A673 (cell line): ENCODE measurements at regions not wholly inside any gene's neighbourhood (a gene's known extent, or its start where the extent isn't known, plus 50 kb on each side); places are given as distances from the start of the nearest gene placed in this dataset.
"Not testable (repeated sequence)": the region's sequence is repeated elsewhere in the genome, so short reads cannot be mapped to it uniquely, and the experiment has no call there.

Source experiments
- BruUV-seq: library from RNA; stranded (reverse); fragments of 400-500 nt; replicated peaks from 2 replicates; lab custom pipeline; 2021; lab: Mats Ljungman, UMichigan
- CTCF ChIA-PET: fragments of 300-600 bp; sonication (Branson Sonifier 250); formaldehyde crosslinking; loops from one replicate; lab custom pipeline; 2022; ENCODE audit warnings: antibody characterized with exemption; lab: Charles Lee
- POLR2A ChIA-PET: fragments of 300-600 bp; sonication (Branson Sonifier 250); formaldehyde crosslinking; loops from one replicate; lab custom pipeline; 2022; ENCODE audit warnings: antibody characterized with exemption; ENCODE audit not compliant: low non-redundant PET; lab: Charles Lee
- DNase-seq: peaks from one replicate; pipeline ENCODE4 v3.0.0-alpha.2; 2015; ENCODE audit warnings: low spot score
- H3K27ac ChIP-seq: fragments of 200-600 bp; sonication (generic); 2 replicates; pipeline ENCODE4 v1.5.1; 2016; ENCODE audit warnings: mixed run types, low read depth, mild to moderate bottlenecking, mixed read lengths, antibody characterized with exemption, low read length; ENCODE audit not compliant: poor library complexity, severe bottlenecking
- H3K27me3 ChIP-seq: fragments of 200-600 bp; sonication (generic); replicated peaks from 2 replicates; pipeline ENCODE4 v1.6.1; 2017; ENCODE audit warnings: mixed run types, low read depth, mild to moderate bottlenecking, mixed read lengths, antibody characterized with exemption, low read length; ENCODE audit not compliant: insufficient read depth, poor library complexity
- H3K36me3 ChIP-seq: fragments of 200-600 bp; sonication (generic); 2 replicates; pipeline ENCODE4 v1.6.1; 2016; ENCODE audit warnings: mixed run types, mild to moderate bottlenecking, mixed read lengths, antibody characterized with exemption, low read length; ENCODE audit not compliant: insufficient read depth, poor library complexity, severe bottlenecking
- H3K4me1 ChIP-seq: fragments of 200-600 bp; sonication (generic); 2 replicates; pipeline ENCODE4 v1.6.1; 2017; ENCODE audit warnings: mixed run types, mild to moderate bottlenecking, mixed read lengths, antibody characterized with exemption, low read length; ENCODE audit not compliant: insufficient read depth, poor library complexity, severe bottlenecking
- H3K4me3 ChIP-seq: fragments of 200-600 bp; sonication (generic); 2 replicates; pipeline ENCODE4 v1.5.1; 2016; ENCODE audit warnings: low read depth, mixed run types, mild to moderate bottlenecking, mixed read lengths, low read length; ENCODE audit not compliant: poor library complexity, severe bottlenecking
- H3K9me3 ChIP-seq: fragments of 200-600 bp; sonication (generic); 2 replicates; pipeline ENCODE4 v1.6.1; 2016; ENCODE audit warnings: mixed run types, low read depth, mild to moderate bottlenecking, mixed read lengths, antibody characterized with exemption, low read length; ENCODE audit not compliant: poor library complexity, severe bottlenecking
- CTCF ChIP-seq: fragments of 300-800, 200-600 bp; sonication (generic); conservative IDR thresholded peaks from 2 replicates; pipeline ENCODE4 v1.5.1; 2017; ENCODE audit warnings: low read depth, mild to moderate bottlenecking, antibody characterized with exemption, low read length, moderate library complexity, mixed read lengths
- EZH2 ChIP-seq: fragments of 200-600 bp; sonication (generic); IDR thresholded peaks from 2 replicates; pipeline ENCODE4 v1.6.1; 2017; ENCODE audit warnings: borderline replicate concordance, low read depth, mild to moderate bottlenecking, mixed read lengths, antibody characterized with exemption, low read length; ENCODE audit not compliant: poor library complexity, severe bottlenecking
- intact Hi-C: fragments of 100-400 bp; cut with micrococcal nuclease; formaldehyde crosslinking; loops from one replicate; pipeline ENCODE4 v1.10.0; 2022; ENCODE audit not compliant: unreplicated experiment

GRCh38 chr17:11176549-11176948 is 64.5 kb upstream of the SHISA6 start:
- Histone ChIP-seq H3K4me1 (no peaks in the 10 kb centered on the region), H3K36me3 (no peaks in the 10 kb centered on the region), H3K9me3 (no peaks in the 10 kb centered on the region), H3K27me3 (no peaks in the 10 kb centered on the region), H3K27ac (no peak overlapping the region), H3K4me3 (no peak overlapping the region)
- ChIA-PET CTCF (no interaction called here), POLR2A (no interaction called here)
- intact Hi-C loops: no loop called here
- no peak for DNase-seq
- TF ChIP-seq CTCF: no peak
- TF ChIP-seq EZH2: no peak
- no TSS peak for BruUV-seq

GRCh38 chr17:11170881-11171280 is 70.1 kb upstream of the SHISA6 start:
- H3K4me1 ChIP-seq: no peaks in the 10 kb centered on the region
- CTCF ChIA-PET: no interaction called here
- H3K4me3 ChIP-seq: no peak overlapping the region
- H3K9me3 ChIP-seq: peaks cover 9% of the 10 kb centered on the region
- no peaks in the 10 kb centered on the region for H3K27me3 ChIP-seq
- no peak overlapping the region for H3K27ac ChIP-seq
- no peaks in the 10 kb centered on the region for H3K36me3 ChIP-seq
- intact Hi-C loops: no loop called here
- BruUV-seq: no TSS peak
- no peak for DNase-seq
- TF ChIP-seq EZH2 (no peak), CTCF (no peak)
- POLR2A ChIA-PET: no interaction called here

GRCh38 chr17:11151818-11152425 is 89.1 kb upstream of the SHISA6 start:
- Histone ChIP-seq H3K36me3 (no peaks in the 10 kb centered on the region), H3K4me3 (no peak overlapping the region), H3K27ac (no peak overlapping the region), H3K9me3 (no peaks in the 10 kb centered on the region), H3K27me3 (no peaks in the 10 kb centered on the region), H3K4me1 (no peaks in the 10 kb centered on the region)
- no peak for DNase-seq
- CTCF ChIA-PET: no interaction called here
- POLR2A ChIA-PET: no interaction called here
- no TSS peak for BruUV-seq
- intact Hi-C loops: no loop called here
- TF ChIP-seq CTCF (no peak), EZH2 (no peak)

- intact Hi-C loops, H3K27ac ChIP-seq, BruUV-seq, H3K27me3 ChIP-seq, H3K36me3 ChIP-seq, H3K4me1 ChIP-seq, H3K9me3 ChIP-seq, H3K4me3 ChIP-seq, DNase-seq, POLR2A ChIA-PET: not testable (repeated sequence)
- CTCF ChIA-PET: interaction anchor here (0.6 kb wide), 1 partner anchor 8 kb away, joined by 10 read pairs; no protein-coding TSS in a partner anchor
Observed at GRCh38 chr17:11150906-11151511, 90.0 kb upstream of the SHISA6 start.
